Left ventricle myocardium inferior (tissue), 1 donor: ENCODE measurements at regions not wholly inside any gene's neighbourhood (a gene's known extent, or its start where the extent isn't known, plus 50 kb on each side); places are given as distances from the start of the nearest gene placed in this dataset.

Experiments used
- DNase-seq: peaks from one replicate; pipeline ENCODE4 v3.0.0-alpha.2; 2020
- H3K27ac ChIP-seq: fragments of 200-600 bp; replicated peaks from 2 replicates; pipeline ENCODE4 v1.8.0; 2021
- H3K27me3 ChIP-seq: fragments of 200-600 bp; 2 replicates; pipeline ENCODE4 v1.8.0; 2021; ENCODE audit warnings: low read depth
- H3K36me3 ChIP-seq: fragments of 200-600 bp; 2 replicates; pipeline ENCODE4 v1.8.0; 2021
- H3K4me1 ChIP-seq: fragments of 200-600 bp; 2 replicates; pipeline ENCODE4 v1.8.0; 2021
- H3K4me3 ChIP-seq: fragments of 200-600 bp; 2 replicates; pipeline ENCODE4 v1.8.0; 2021; ENCODE audit warnings: mild to moderate bottlenecking, moderate library complexity
- H3K9me3 ChIP-seq: fragments of 200-600 bp; replicated peaks from 2 replicates; pipeline ENCODE4 v1.8.0; 2021
- CTCF ChIP-seq: fragments of 200-600 bp; IDR thresholded peaks from 2 replicates; pipeline ENCODE4 v1.8.0; 2021; ENCODE audit warnings: antibody characterized with exemption, mild to moderate bottlenecking, borderline replicate concordance
- intact Hi-C: fragments of 100-400 bp; cut with micrococcal nuclease; formaldehyde crosslinking; loops from one replicate; pipeline ENCODE4 v1.11.0; 2022
- donor health status: DM: no; HTN: yes; CAD: no; lungs with severe emphysema.

- H3K9me3 ChIP-seq, result no peaks in the 10 kb centered on the region
- no peaks in the 10 kb centered on the region for H3K4me1 ChIP-seq
Measured at GRCh38 chr12:28893365-28893764, 255.7 kb upstream of the FAR2 start.

GRCh38 chr12:28893856-28894255, 255.2 kb upstream of the FAR2 start:
- no peak for DNase-seq
- H3K27ac ChIP-seq, result peak overlapping the region; percentile 48
- TF ChIP-seq CTCF, result no peak
- no peaks in the 10 kb centered on the region for H3K9me3 ChIP-seq
- intact Hi-C loops, result no loop called here
- H3K4me1 ChIP-seq, result no peaks in the 10 kb centered on the region
- no peaks in the 10 kb centered on the region for H3K27me3 ChIP-seq
- H3K4me3 ChIP-seq, result no peak overlapping the region
- no peaks in the 10 kb centered on the region for H3K36me3 ChIP-seq

More at GRCh38 chr12:28893365-28893764, 255.7 kb upstream of the FAR2 start:
- DNase-seq, result no peak
- H3K27me3 ChIP-seq, result no peaks in the 10 kb centered on the region
- peak overlapping the region; percentile 48 for H3K27ac ChIP-seq
- no peak for TF ChIP-seq CTCF
- H3K36me3 ChIP-seq, result no peaks in the 10 kb centered on the region
- H3K4me3 ChIP-seq, result no peak overlapping the region
- intact Hi-C loops, result no loop called here

- no peaks in the 10 kb centered on the region for H3K27me3 ChIP-seq
- intact Hi-C loops, result no loop called here
- no peak overlapping the region for H3K4me3 ChIP-seq
- no peak for DNase-seq
- H3K4me1 ChIP-seq, result no peaks in the 10 kb centered on the region
- no peak for TF ChIP-seq CTCF
- H3K9me3 ChIP-seq, result peaks cover 10% of the 10 kb centered on the region
- no peaks in the 10 kb centered on the region for H3K36me3 ChIP-seq
- no peak overlapping the region for H3K27ac ChIP-seq
Measured at GRCh38 chr12:28896421-28896820, 252.7 kb upstream of the FAR2 start.

- H3K4me3 ChIP-seq, result no peak overlapping the region
- intact Hi-C loops, result no loop called here
- TF ChIP-seq CTCF, result no peak
- no peaks in the 10 kb centered on the region for H3K36me3 ChIP-seq
- no peaks in the 10 kb centered on the region for H3K27me3 ChIP-seq
- DNase-seq, result no peak
- no peaks in the 10 kb centered on the region for H3K4me1 ChIP-seq
- no peak overlapping the region for H3K27ac ChIP-seq
- H3K9me3 ChIP-seq, result peaks cover 16% of the 10 kb centered on the region
Measured at GRCh38 chr12:28898038-28898437, 251.0 kb upstream of the FAR2 start.

- no peaks in the 10 kb centered on the region for H3K4me1 ChIP-seq
- peaks cover 16% of the 10 kb centered on the region for H3K9me3 ChIP-seq
Measured at GRCh38 chr12:28899951-28900350, 249.1 kb upstream of the FAR2 start.

More at GRCh38 chr12:28899951-28900350, 249.1 kb upstream of the FAR2 start:
- no peak overlapping the region for H3K4me3 ChIP-seq
- no peak for TF ChIP-seq CTCF
- DNase-seq, result no peak
- intact Hi-C loops, result no loop called here
- no peaks in the 10 kb centered on the region for H3K27me3 ChIP-seq
- H3K36me3 ChIP-seq, result no peaks in the 10 kb centered on the region
- no peak overlapping the region for H3K27ac ChIP-seq
